Sigmoid colon (tissue), 6 donors: ENCODE measurements at regions not wholly inside any gene's neighbourhood (a gene's known extent, or its start where the extent isn't known, plus 50 kb on each side); places are given as distances from the start of the nearest gene placed in this dataset.

Experiments
- DNase-seq: peaks from one replicate; pipeline ENCODE4 v3.0.0-alpha.2; 2019
- H3K27ac ChIP-seq, 4 donors: fragments of 200-600 bp; sonication (generic); one replicate each; pipeline ENCODE4 v1.5.1; 2016 to 2019; ENCODE audit warnings: mild to moderate bottlenecking in 1 of 4
- H3K27me3 ChIP-seq, 3 donors: fragments of 200-600 bp; sonication (generic); one replicate each; pipeline ENCODE4 v1.5.1; 2019; ENCODE audit warnings: mild to moderate bottlenecking in 1 of 3
- H3K36me3 ChIP-seq, 4 donors: fragments of 200-600 bp; sonication (generic); one replicate each; pipeline ENCODE4 v1.5.1; 2016 to 2019
- H3K4me1 ChIP-seq, 4 donors: fragments of 200-600 bp; sonication (generic); one replicate each; pipeline ENCODE4 v1.5.1; 2017 to 2019
- H3K4me3 ChIP-seq, 4 donors: fragments of 200-600 bp; sonication (generic); one replicate each; pipeline ENCODE4 v1.5.1; 2017 to 2019; ENCODE audit warnings: mild to moderate bottlenecking in 2 of 4, moderate library complexity in 1 of 4
- H3K9me3 ChIP-seq, 4 donors: fragments of 200-600 bp in 3 of 4; sonication (generic) in 3 of 4; one replicate each; pipeline versions ENCODE4 v1.5.1 to v1.6.1; 2013 to 2019
- EP300 ChIP-seq, 4 donors: sonication (generic); formaldehyde crosslinking; IDR thresholded peaks; one replicate each; pipeline ENCODE4 v1.6.1; 2017; ENCODE audit warnings: antibody characterized with exemption in 4 of 4
- POLR2A ChIP-seq, 2 donors: fragments of 450-650 bp; IDR thresholded peaks; one replicate each; pipeline ENCODE4 v1.6.1; 2016; ENCODE audit warnings: antibody characterized with exemption in 2 of 2, mild to moderate bottlenecking in 2 of 2, moderate library complexity in 2 of 2
- POLR2AphosphoS5 ChIP-seq, 4 donors: sonication (generic); formaldehyde crosslinking; IDR thresholded peaks; one replicate each; pipeline ENCODE4 v1.6.1; 2017; ENCODE audit warnings: antibody characterized with exemption in 4 of 4
- WGBS, 2 donors: extraction: QIAGEN DNeasy Blood & Tissue Kit; methylation state at CpG; one replicate each; pipeline ENCODE4 v1.1.7; 2013; 5-methylcytosine and 5-hydroxymethylcytosine counted together
- intact Hi-C: fragments of 100-400 bp; cut with DNase I; formaldehyde crosslinking; loops from one replicate; pipeline ENCODE4 v1.15.1; 2023
- TF ChIP-seq, protein P1 (sequence below), 4 experiments: fragments of 450-650 bp in 3 of 4; fragments of 200-600 bp in 1 of 4; IDR thresholded peaks; one replicate each; pipeline ENCODE4 v1.5.1; 2016 to 2019; ENCODE audit warnings: antibody characterized with exemption in 4 of 4, mild to moderate bottlenecking in 3 of 4, moderate library complexity in 2 of 4
- donor health status: healthy with polysubstance abuse.
- donor health status: healthy.

DNA sequence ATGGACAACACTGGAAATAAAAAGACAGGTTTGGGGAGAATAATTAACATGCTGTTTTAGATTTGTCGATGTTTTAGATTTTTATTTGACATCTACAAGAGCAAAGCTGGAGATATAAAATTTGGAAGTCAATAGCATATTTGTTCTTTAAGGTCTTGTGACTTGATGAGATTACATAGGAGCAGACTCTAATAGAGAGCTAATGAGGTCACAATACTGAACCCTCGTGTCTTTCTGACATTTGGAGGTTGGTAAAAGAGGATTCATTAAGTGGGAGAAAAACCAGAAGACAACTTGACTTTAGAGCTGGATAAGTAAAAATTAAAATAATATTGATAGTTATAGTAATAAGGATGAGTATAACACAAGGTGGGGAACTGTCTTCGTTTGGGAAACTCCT lies 322.7 kb upstream of the SEMA6A start:
- intact Hi-C loops: no loop called here
- TF ChIP-seq POLR2A (IDR thresholded peaks at IDR 0.05) (no peak), EP300 (IDR thresholded peaks at IDR 0.05) (no peak)
- Histone ChIP-seq H3K4me3 (no peak overlapping the region), H3K27ac (no peak overlapping the region), H3K36me3 (no peaks in the 10 kb centered on the region), H3K9me3 (no peaks in the 10 kb centered on the region), H3K27me3 (no peaks in the 10 kb centered on the region), H3K4me1 (no peaks in the 10 kb centered on the region)
- 79 to 84% methylated on average over 3 of the region's 3 CpGs for WGBS, 2 donors
- DNase-seq: no peak

DNA sequence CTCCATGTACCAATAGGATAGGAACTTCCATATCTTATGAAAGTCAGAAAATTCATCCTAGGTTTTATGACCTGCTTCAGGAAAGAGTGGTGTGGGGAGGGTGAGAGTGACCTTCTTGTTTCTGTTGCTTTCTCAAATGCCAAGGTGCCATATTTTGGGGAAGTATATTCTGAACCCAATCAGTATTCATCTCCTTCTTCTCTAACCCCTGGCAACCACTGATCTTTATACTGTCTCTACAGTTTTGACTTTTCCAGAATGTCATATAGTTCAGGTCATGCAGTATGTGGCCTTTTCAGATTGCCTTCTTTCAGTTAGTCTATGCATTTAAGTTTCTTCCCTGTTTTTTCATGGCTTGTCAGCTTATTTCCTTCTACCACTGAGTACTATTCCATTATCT lies 321.4 kb upstream of the SEMA6A start:
- no peaks in the 10 kb centered on the region for H3K9me3 ChIP-seq
- intact Hi-C loops: no loop called here
- no peak for DNase-seq
- no peak overlapping the region for H3K27ac ChIP-seq
- H3K4me1 ChIP-seq: no peaks in the 10 kb centered on the region
- no peak overlapping the region for H3K4me3 ChIP-seq
- TF ChIP-seq EP300 (IDR thresholded peaks at IDR 0.05) (no peak), POLR2AphosphoS5 (IDR thresholded peaks at IDR 0.05) (no peak), POLR2A (IDR thresholded peaks at IDR 0.05) (no peak)
- TF ChIP-seq, protein P1, sequence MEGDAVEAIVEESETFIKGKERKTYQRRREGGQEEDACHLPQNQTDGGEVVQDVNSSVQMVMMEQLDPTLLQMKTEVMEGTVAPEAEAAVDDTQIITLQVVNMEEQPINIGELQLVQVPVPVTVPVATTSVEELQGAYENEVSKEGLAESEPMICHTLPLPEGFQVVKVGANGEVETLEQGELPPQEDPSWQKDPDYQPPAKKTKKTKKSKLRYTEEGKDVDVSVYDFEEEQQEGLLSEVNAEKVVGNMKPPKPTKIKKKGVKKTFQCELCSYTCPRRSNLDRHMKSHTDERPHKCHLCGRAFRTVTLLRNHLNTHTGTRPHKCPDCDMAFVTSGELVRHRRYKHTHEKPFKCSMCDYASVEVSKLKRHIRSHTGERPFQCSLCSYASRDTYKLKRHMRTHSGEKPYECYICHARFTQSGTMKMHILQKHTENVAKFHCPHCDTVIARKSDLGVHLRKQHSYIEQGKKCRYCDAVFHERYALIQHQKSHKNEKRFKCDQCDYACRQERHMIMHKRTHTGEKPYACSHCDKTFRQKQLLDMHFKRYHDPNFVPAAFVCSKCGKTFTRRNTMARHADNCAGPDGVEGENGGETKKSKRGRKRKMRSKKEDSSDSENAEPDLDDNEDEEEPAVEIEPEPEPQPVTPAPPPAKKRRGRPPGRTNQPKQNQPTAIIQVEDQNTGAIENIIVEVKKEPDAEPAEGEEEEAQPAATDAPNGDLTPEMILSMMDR (IDR thresholded peaks at IDR 0.05): no peak
- H3K27me3 ChIP-seq: no peaks in the 10 kb centered on the region
- H3K36me3 ChIP-seq: no peaks in the 10 kb centered on the region

DNA sequence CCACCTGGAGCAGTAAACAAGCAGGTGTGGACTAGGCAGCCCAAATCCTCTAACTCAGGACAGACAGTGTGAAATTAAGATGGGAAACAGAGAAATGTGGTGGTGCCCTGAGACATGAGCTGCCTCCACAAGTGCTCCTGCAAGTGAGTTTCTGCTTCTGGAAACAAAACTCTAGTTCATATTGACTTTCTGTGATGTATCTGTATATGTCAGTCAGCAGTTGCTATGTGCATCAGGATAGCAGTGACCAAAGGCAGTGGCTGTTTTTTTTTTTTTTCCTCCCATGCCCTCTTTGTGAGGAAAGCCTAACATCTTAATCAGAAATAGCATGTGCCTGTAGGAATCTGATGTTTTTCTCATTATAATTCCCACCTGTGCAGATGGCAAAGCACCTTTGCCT lies 318.4 kb upstream of the SEMA6A start:
- Histone ChIP-seq H3K4me3 (no peak overlapping the region), H3K27me3 (no peaks in the 10 kb centered on the region), H3K36me3 (no peaks in the 10 kb centered on the region), H3K9me3 (no peaks in the 10 kb centered on the region), H3K4me1 (no peaks in the 10 kb centered on the region), H3K27ac (no peak overlapping the region)
- intact Hi-C loops: no loop called here
- TF ChIP-seq, protein P1 (IDR thresholded peaks at IDR 0.05): no peak
- TF ChIP-seq POLR2AphosphoS5 (IDR thresholded peaks at IDR 0.05) (no peak), POLR2A (IDR thresholded peaks at IDR 0.05) (no peak), EP300 (IDR thresholded peaks at IDR 0.05) (no peak)
- no peak for DNase-seq

DNA sequence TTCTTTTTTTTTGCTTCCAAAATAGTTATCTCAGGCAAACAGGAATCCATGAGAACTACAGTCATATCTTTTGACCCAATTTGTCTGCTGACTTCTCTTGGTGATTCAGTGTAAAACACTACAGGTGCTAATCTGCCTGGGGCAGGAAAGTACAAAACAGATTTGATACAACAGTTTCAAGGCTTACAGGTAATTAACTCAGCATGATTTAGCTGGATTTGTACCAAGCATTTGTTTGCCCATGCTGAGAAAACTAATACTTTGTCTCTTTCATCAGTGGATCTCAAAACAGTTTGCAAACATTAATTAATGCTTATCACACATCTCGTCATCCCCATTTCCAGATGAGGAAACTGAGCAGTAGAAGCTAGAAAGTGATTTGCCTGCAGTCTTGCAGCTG lies 312.5 kb upstream of the SEMA6A start:
- no peaks in the 10 kb centered on the region for H3K27me3 ChIP-seq
- no peaks in the 10 kb centered on the region for H3K4me1 ChIP-seq
- H3K27ac ChIP-seq: no peak overlapping the region
- H3K9me3 ChIP-seq: no peaks in the 10 kb centered on the region
- no peaks in the 10 kb centered on the region for H3K36me3 ChIP-seq
- intact Hi-C loops: no loop called here
- H3K4me3 ChIP-seq: no peak overlapping the region
- TF ChIP-seq EP300 (IDR thresholded peaks at IDR 0.05) (no peak), POLR2A (IDR thresholded peaks at IDR 0.05) (no peak), POLR2AphosphoS5 (IDR thresholded peaks at IDR 0.05) (no peak)
- TF ChIP-seq, protein P1 (IDR thresholded peaks at IDR 0.05): no peak
- 75 to 90% methylated on average over 1 of the region's 1 CpG for WGBS, 2 donors
- no peak for DNase-seq

DNA sequence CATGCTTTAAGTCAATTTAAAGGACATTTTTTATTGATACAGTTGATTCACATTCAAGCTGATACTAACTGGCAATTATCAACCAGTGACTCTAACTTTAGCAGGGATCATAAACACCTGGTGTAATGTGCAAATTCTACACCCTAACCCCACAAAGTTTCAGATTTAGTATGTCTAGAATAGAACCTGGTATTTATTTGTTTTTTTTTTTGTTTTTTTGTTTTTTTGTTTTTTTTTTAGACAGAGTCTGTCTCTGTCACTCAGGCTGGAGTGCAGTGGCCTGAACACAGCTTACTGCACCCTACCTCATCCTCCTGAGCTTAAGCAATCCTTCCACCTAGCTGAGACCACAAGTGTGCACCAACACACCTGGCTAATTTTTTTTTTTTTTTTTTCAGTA lies 311.2 kb upstream of the SEMA6A start:
- Histone ChIP-seq H3K27ac (no peak overlapping the region), H3K4me3 (no peak overlapping the region), H3K27me3 (no peaks in the 10 kb centered on the region), H3K36me3 (no peaks in the 10 kb centered on the region), H3K4me1 (no peaks in the 10 kb centered on the region), H3K9me3 (no peaks in the 10 kb centered on the region)
- intact Hi-C loops: no loop called here
- DNase-seq: no peak
- TF ChIP-seq, protein P1 (IDR thresholded peaks at IDR 0.05): no peak
- TF ChIP-seq EP300 (IDR thresholded peaks at IDR 0.05): no peak
- no peak for TF ChIP-seq POLR2AphosphoS5 (IDR thresholded peaks at IDR 0.05)
- TF ChIP-seq POLR2A (IDR thresholded peaks at IDR 0.05): no peak
